ENCODE measurements at regions not wholly inside any gene's neighbourhood (a gene's known extent, or its start where the extent isn't known, plus 50 kb on each side); places are given as distances from the start of the nearest gene placed in this dataset.

- BruUV-seq (replicated peaks) = no TSS peak
Measured at GRCh38 chr10:4070184-4070583, 285.2 kb upstream of the KLF6 start.

DNA sequence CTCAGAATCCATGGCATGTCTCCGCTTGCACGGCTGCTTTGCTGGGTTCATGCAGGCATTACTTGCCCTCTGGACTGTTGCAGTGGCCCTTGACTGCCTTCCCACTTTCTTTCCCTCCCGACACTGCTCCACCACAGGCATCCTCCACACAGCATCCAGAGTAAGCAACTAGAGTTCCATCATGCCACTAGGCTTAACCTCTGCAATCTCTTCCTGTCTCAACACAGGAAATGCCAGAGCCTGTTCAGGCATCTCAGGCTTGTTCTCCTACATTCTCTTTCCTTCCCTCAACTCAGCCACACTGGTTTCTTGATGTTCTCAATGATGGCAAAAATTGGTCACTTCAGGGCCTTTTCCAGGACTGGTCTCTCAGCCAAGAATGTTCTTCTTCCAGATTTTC lies 284.5 kb upstream of the KLF6 start:
- no peak overlapping the region for H3K27ac Mint-ChIP-seq (ENCODE audit: unreplicated experiment)
- no peak for DNase-seq
- no TSS peak for BruUV-seq (replicated peaks)
- H3K27me3 Mint-ChIP-seq (ENCODE audit: unreplicated experiment) = no peaks in the 10 kb centered on the region
- CTCF ChIA-PET = no interaction called here
- intact Hi-C loops (cut with micrococcal nuclease; ENCODE audit: unreplicated experiment) = no loop called here
- H3K4me3 Mint-ChIP-seq (ENCODE audit: low read depth, unreplicated experiment) = no peak overlapping the region
- peaks cover 2% of the 10 kb centered on the region for H3K4me1 Mint-ChIP-seq (ENCODE audit: low read depth, unreplicated experiment)
- no peaks in the 10 kb centered on the region for H3K36me3 Mint-ChIP-seq (ENCODE audit: insufficient read depth, unreplicated experiment)
- TF ChIP-seq CTCF (IDR thresholded peaks at IDR 0.05; ENCODE audit: unreplicated experiment) = no peak
- H3K9me3 Mint-ChIP-seq (ENCODE audit: low read depth, unreplicated experiment) = no peaks in the 10 kb centered on the region

More at GRCh38 chr10:4070184-4070583, 285.2 kb upstream of the KLF6 start:
- intact Hi-C loops (cut with micrococcal nuclease; ENCODE audit: unreplicated experiment) = no loop called here
- Mint-ChIP-seq H3K4me1 (ENCODE audit: low read depth, unreplicated experiment) (peaks cover 9% of the 10 kb centered on the region), H3K27ac (ENCODE audit: unreplicated experiment) (no peak overlapping the region), H3K4me3 (ENCODE audit: low read depth, unreplicated experiment) (no peak overlapping the region), H3K27me3 (ENCODE audit: unreplicated experiment) (no peaks in the 10 kb centered on the region), H3K9me3 (ENCODE audit: low read depth, unreplicated experiment) (no peaks in the 10 kb centered on the region), H3K36me3 (ENCODE audit: insufficient read depth, unreplicated experiment) (no peaks in the 10 kb centered on the region)
- no peak for TF ChIP-seq CTCF (IDR thresholded peaks at IDR 0.05; ENCODE audit: unreplicated experiment)
- CTCF ChIA-PET = no interaction called here
- DNase-seq = no peak

DNA sequence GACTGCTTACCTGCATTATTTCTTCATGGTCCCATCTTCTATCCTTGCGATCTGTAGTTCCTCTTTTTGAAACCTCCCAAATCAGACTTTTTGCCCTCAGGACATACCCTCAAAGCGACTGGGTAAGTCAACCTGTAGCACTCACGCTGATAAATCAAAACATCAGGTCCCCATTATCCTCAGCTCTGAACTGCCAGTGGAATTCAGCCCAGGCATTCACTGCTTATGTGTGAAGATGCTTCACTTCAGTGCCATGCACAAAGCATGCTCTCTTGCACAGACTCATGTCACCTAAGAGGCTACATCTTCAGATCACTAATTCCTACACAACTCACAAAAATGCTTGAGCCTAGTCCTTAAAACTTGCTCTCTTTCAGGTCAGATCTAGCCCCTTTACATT lies 283.6 kb upstream of the KLF6 start:
- intact Hi-C loops (cut with micrococcal nuclease; ENCODE audit: unreplicated experiment) = no loop called here
- no peaks in the 10 kb centered on the region for H3K9me3 Mint-ChIP-seq (ENCODE audit: low read depth, unreplicated experiment)
- no peak overlapping the region for H3K4me3 Mint-ChIP-seq (ENCODE audit: low read depth, unreplicated experiment)
- no peak for TF ChIP-seq CTCF (IDR thresholded peaks at IDR 0.05; ENCODE audit: unreplicated experiment)
- H3K27ac Mint-ChIP-seq (ENCODE audit: unreplicated experiment) = no peak overlapping the region
- H3K27me3 Mint-ChIP-seq (ENCODE audit: unreplicated experiment) = no peaks in the 10 kb centered on the region
- CTCF ChIA-PET = no interaction called here
- H3K4me1 Mint-ChIP-seq (ENCODE audit: low read depth, unreplicated experiment) = no peaks in the 10 kb centered on the region
- BruUV-seq (replicated peaks) = no TSS peak
- no peaks in the 10 kb centered on the region for H3K36me3 Mint-ChIP-seq (ENCODE audit: insufficient read depth, unreplicated experiment)
- no peak for DNase-seq

GRCh38 chr10:4067931-4068561 lies 283.0 kb upstream of the KLF6 start:
- no peak for DNase-seq
- TF ChIP-seq CTCF (IDR thresholded peaks at IDR 0.05; ENCODE audit: unreplicated experiment) = no peak
- no TSS peak for BruUV-seq (replicated peaks)
- CTCF ChIA-PET = no interaction called here
- no peak overlapping the region for H3K27ac Mint-ChIP-seq (ENCODE audit: unreplicated experiment)
- H3K9me3 Mint-ChIP-seq (ENCODE audit: low read depth, unreplicated experiment) = no peaks in the 10 kb centered on the region
- no peaks in the 10 kb centered on the region for H3K36me3 Mint-ChIP-seq (ENCODE audit: insufficient read depth, unreplicated experiment)
- H3K27me3 Mint-ChIP-seq (ENCODE audit: unreplicated experiment) = no peaks in the 10 kb centered on the region
- no peak overlapping the region for H3K4me3 Mint-ChIP-seq (ENCODE audit: low read depth, unreplicated experiment)
- H3K4me1 Mint-ChIP-seq (ENCODE audit: low read depth, unreplicated experiment) = no peaks in the 10 kb centered on the region
- intact Hi-C loops (cut with micrococcal nuclease; ENCODE audit: unreplicated experiment) = no loop called here

All from Calu3 (cell line).